Ectodermal cell (in vitro differentiated cells): ENCODE measurements at regions not wholly inside any gene's neighbourhood (a gene's known extent, or its start where the extent isn't known, plus 50 kb on each side); places are given as distances from the start of the nearest gene placed in this dataset.

Experiments used
- H3K27ac ChIP-seq: 2 replicates; pipeline ENCODE4 v1.7.0; 2013; ENCODE audit warnings: mild to moderate bottlenecking, low read depth, low read length; ENCODE audit not compliant: insufficient read depth, poor library complexity, severe bottlenecking
- H3K27me3 ChIP-seq: 2 replicates; pipeline ENCODE4 v1.7.0; 2013; ENCODE audit warnings: mild to moderate bottlenecking, low read length; ENCODE audit not compliant: insufficient read depth, control insufficient read depth, poor library complexity, severe bottlenecking
- H3K36me3 ChIP-seq: one replicate; pipeline ENCODE4 v1.7.0; 2013; ENCODE audit warnings: low read length; ENCODE audit not compliant: control insufficient read depth, insufficient read depth
- H3K4me1 ChIP-seq: one replicate; pipeline ENCODE4 v1.7.0; 2013; ENCODE audit warnings: low read length; ENCODE audit not compliant: control insufficient read depth, insufficient read depth
- H3K4me3 ChIP-seq: 2 replicates; pipeline ENCODE4 v1.7.0; 2013; ENCODE audit warnings: low read depth, low read length, control low read depth; ENCODE audit not compliant: insufficient read depth
- H3K9me3 ChIP-seq: 2 replicates; pipeline ENCODE4 v1.7.0; 2013; ENCODE audit warnings: mild to moderate bottlenecking, low read length, moderate library complexity; ENCODE audit not compliant: control insufficient read depth
- WGBS, 2 experiments: methylation state at CpG; one replicate each; pipeline ENCODE4 v1.1.7; 2013; ENCODE audit warnings: missing lambda C conversion rate in 2 of 2; 5-methylcytosine and 5-hydroxymethylcytosine counted together

DNA sequence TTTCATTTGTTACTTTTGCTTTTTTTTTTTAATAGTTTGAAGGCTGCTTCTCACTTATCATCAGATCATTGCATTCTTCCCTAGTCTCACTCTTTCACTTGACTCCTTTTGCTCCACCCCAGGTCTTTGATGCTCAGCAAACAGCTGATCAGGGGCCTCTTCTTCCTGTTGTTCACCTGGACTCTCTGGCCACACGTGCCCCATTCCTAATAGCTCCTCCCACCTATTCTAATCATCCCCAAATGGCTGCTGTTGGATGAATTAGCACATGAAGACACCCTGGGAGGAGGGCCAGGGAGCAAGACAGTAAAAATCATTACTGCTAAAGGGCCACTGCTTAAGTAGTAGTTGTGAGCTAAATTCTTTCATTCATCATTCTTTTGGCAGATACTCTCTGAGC, 119.5 kb downstream of the MAB21L3 start:
- WGBS, 2 experiments, result 4 to 11% methylated on average over 1 of the region's 1 CpG
- Histone ChIP-seq H3K27ac (no peak overlapping the region), H3K36me3 (no peaks in the 10 kb centered on the region), H3K4me1 (no peaks in the 10 kb centered on the region), H3K9me3 (no peaks in the 10 kb centered on the region), H3K27me3 (no peaks in the 10 kb centered on the region), H3K4me3 (no peak overlapping the region)

DNA sequence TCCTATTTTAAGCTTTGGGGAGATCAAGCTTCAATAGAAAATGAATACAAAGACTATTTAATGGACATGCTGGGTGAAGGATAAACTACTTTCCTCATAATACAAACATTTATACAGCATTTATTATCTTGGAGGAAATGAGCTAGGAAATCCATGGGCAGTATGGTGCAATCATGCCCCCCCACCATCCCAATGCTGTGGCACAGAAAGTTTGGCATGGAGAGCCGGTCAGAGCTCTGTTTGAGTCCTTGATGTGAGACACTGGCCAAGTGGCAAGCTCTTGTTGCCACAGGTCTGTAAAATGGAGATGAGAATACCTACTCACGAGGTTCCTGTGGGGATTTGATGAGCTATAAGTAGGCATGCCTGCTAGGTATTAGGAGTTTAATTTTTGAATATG, 120.6 kb downstream of the MAB21L3 start:
- Histone ChIP-seq H3K27ac (no peak overlapping the region), H3K36me3 (no peaks in the 10 kb centered on the region), H3K27me3 (no peaks in the 10 kb centered on the region), H3K4me1 (no peaks in the 10 kb centered on the region), H3K9me3 (no peaks in the 10 kb centered on the region), H3K4me3 (no peak overlapping the region)
- WGBS, 2 experiments, result 93% methylated on average over 2 of the region's 2 CpGs

DNA sequence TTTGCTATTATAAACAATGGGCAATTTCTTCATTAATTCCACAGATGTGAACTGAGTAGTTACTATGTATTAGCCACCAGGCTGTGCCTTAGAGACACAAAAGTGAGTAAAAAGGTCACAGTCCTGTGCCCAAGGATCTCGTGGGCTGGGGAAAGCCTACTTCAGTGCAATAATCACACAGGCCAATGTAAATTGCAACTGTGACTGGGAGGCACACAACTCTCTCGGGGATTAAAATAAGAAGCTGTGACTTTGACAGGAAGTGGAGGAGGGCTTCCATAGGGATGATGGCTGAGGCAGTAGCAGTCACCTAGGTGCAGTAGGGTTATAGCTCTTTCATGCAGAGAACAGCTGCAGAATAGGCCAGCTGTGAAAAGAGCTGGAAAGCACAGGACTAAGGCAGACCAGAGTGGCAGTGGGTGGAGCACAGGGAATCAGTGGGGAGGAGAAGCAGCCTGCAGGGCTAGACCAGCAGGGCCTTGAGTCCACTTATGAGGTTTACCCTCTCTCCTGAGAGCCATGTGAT, 121.9 kb downstream of the MAB21L3 start:
- H3K9me3 ChIP-seq, result no peaks in the 10 kb centered on the region
- H3K4me3 ChIP-seq, result no peak overlapping the region
- no peaks in the 10 kb centered on the region for H3K36me3 ChIP-seq
- no peaks in the 10 kb centered on the region for H3K4me1 ChIP-seq
- no peaks in the 10 kb centered on the region for H3K27me3 ChIP-seq
- 64 to 81% methylated on average over 2 of the region's 2 CpGs for WGBS, 2 experiments
- no peak overlapping the region for H3K27ac ChIP-seq

DNA sequence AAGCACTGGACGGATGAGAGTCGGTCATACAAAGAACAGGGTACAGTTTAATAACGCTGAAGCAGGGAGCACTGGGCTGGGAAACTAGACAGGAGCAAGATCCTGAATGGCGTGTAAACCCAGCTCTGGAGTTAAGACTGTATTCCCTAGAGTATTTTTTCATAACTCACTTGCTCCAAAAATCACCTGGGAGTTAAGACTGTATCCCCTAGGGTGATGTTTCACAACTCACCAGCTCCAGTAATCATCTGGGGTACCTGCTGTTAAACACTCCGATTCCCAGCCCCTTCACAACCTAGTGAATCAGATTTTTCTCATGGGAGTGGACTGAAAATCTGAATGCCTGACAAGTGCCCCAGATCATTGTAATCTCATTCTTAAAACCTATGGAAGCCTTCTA, 123.2 kb downstream of the MAB21L3 start:
- WGBS, 2 experiments, result 91 to 94% methylated on average over 5 of the region's 5 CpGs
- H3K4me3 ChIP-seq, result no peak overlapping the region
- H3K27me3 ChIP-seq, result no peaks in the 10 kb centered on the region
- no peaks in the 10 kb centered on the region for H3K4me1 ChIP-seq
- H3K36me3 ChIP-seq, result no peaks in the 10 kb centered on the region
- no peak overlapping the region for H3K27ac ChIP-seq
- H3K9me3 ChIP-seq, result no peaks in the 10 kb centered on the region

DNA sequence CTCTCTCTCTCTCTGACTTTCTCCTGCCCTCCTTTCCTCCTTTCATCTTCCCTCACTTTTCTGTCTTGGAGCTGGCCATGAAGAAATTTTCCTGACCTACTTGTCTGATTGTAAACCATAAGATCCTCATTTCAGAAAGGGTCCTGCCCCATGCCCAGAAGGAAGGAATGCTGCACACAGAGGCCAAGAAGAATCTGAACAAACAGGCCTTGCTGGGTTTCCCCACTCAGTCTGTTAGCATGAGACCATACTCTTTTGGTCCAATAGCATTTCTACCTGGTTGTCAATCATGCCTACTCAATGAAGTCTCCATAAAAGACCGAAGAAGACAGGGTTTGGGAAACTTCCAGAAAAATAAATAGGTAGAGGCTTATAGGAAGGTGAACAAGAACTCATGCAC, 128.7 kb downstream of the MAB21L3 start:
- H3K9me3 ChIP-seq, result no peaks in the 10 kb centered on the region
- 83 to 100% methylated on average over 1 of the region's 1 CpG for WGBS, 2 experiments
- H3K27ac ChIP-seq, result no peak overlapping the region
- H3K36me3 ChIP-seq, result no peaks in the 10 kb centered on the region
- no peaks in the 10 kb centered on the region for H3K4me1 ChIP-seq
- no peak overlapping the region for H3K4me3 ChIP-seq
- no peaks in the 10 kb centered on the region for H3K27me3 ChIP-seq

DNA sequence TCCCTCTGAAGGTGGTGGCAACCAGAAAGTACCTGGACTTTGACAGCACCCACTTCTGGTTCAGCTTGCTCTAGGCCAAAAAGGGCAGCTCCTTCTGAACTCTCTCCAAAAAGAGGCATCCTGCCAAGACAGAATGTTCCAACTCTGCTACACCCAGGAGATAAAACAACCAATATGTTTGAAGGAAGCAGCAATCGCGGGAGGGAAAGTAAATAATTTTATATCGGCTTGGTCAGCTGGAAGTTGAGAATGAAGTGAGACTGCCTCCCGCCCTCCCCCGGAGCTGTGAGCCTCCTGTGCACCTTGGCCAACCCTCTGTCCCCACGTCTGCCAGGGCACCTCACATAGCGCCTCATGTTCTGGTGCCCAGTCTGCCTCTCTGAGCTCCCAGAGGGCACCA, 130.3 kb upstream of the ATP1A1 start:
- H3K4me1 ChIP-seq, result no peaks in the 10 kb centered on the region
- no peak overlapping the region for H3K4me3 ChIP-seq
- H3K36me3 ChIP-seq, result no peaks in the 10 kb centered on the region
- no peak overlapping the region for H3K27ac ChIP-seq
- no peaks in the 10 kb centered on the region for H3K27me3 ChIP-seq
- no peaks in the 10 kb centered on the region for H3K9me3 ChIP-seq
- 92 to 95% methylated on average over 7 of the region's 7 CpGs for WGBS, 2 experiments

DNA sequence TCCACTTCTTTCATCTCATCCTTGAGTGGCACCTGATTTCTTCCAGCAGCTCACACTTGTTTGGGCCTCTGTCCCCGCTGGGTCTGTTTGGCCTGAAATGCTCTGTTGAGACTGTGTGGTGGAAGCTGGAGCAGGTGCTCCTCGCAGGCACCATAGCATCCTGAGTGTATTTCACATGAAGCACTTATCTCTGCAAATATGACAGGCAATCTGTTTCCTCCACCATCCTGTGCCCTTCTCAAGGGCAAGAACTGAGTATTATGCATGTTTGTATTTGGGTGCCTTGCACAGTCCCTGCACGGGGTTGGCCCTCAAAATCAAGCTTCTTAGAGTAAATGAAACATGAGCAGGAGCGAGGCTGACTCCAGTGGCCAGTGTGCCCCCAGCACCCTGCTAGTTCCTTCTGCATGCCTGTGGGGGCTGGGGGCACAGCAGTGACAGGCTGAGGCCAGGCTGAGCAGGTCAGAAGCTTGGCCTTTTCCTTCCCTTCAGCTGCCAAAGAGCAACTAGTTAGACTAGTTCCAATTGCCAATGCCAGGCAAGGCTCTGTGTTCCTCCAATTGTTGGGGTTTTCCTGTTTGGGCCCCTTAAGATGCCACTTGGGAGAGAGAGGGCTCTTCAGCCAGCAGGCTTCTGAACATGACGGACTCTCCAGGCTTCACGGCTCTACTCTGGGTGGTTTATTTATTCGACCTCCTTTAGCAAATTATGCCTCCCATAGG, 129.6 kb upstream of the ATP1A1 start:
- no peaks in the 10 kb centered on the region for H3K9me3 ChIP-seq
- H3K4me1 ChIP-seq, result no peaks in the 10 kb centered on the region
- no peaks in the 10 kb centered on the region for H3K36me3 ChIP-seq
- 91 to 95% methylated on average over 7 of the region's 7 CpGs for WGBS, 2 experiments
- no peaks in the 10 kb centered on the region for H3K27me3 ChIP-seq
- no peak overlapping the region for H3K27ac ChIP-seq
- H3K4me3 ChIP-seq, result no peak overlapping the region

DNA sequence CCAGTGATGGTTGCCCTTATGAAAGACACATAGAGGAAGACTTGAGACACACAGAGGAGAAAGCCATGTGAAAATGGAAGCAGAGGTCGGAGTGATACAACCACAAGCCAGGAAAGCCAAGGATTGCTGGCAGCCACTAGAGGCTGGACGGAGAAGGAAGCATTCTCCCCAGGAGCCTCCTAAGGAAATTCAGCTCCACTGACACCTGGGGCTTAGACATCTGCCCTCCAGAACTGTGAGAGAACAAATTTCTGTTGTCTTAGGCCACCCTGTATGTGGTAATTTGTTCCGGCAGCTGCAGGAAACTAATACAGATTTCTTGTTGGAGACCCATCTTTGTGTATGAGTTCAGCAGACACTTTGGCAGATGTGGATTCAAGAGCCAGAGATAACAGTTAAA, 126.9 kb upstream of the ATP1A1 start:
- Histone ChIP-seq H3K9me3 (no peaks in the 10 kb centered on the region), H3K27me3 (no peaks in the 10 kb centered on the region), H3K4me1 (no peaks in the 10 kb centered on the region), H3K4me3 (no peak overlapping the region), H3K36me3 (no peaks in the 10 kb centered on the region), H3K27ac (no peak overlapping the region)
- 84 to 88% methylated on average over 3 of the region's 3 CpGs for WGBS, 2 experiments

DNA sequence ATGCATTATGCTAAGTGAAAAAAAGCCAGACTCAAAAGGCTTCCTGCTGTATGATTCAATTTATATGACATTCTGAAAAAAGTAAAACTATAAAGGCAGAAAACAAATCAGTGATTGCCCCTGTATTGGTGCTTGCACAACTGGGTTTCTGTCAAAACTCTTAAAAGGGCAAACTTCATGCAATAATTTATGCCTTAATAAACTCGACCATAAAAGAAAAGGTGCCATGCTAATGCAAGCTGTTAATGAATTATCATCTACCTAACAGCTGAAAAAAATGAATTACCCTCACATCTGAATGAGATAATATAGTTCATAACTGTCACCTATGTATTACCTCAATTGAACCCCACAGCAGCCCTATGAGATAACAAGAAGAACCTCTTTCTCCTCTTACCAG, 120.8 kb upstream of the ATP1A1 start:
- Histone ChIP-seq H3K4me3 (no peak overlapping the region), H3K4me1 (peaks cover 8% of the 10 kb centered on the region), H3K27me3 (no peaks in the 10 kb centered on the region), H3K36me3 (no peaks in the 10 kb centered on the region), H3K9me3 (no peaks in the 10 kb centered on the region), H3K27ac (no peak overlapping the region)
- 71 to 92% methylated on average over 1 of the region's 1 CpG for WGBS, 2 experiments

DNA sequence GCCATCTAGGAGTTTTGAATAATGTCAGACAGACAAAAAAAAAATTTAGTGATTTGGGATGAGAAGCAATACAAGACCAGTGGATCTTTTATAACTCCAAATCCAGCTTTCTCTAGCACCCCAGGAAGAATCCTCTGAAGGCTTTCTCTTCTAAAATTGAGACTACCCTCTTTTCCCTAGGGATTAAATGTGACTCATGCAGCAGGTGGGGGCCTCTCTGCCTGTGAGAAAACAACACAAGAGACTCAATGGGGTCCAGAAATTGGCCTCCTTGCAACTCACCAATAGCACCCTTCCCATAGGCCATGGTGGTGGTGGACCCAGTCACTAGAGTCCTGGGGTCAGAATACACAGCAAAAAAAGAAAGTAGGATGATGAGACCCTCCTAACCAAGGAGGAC, 120.3 kb upstream of the ATP1A1 start:
- H3K9me3 ChIP-seq, result no peaks in the 10 kb centered on the region
- H3K4me3 ChIP-seq, result no peak overlapping the region
- no peaks in the 10 kb centered on the region for H3K27me3 ChIP-seq
- no peak overlapping the region for H3K27ac ChIP-seq
- peaks cover 8% of the 10 kb centered on the region for H3K4me1 ChIP-seq
- no peaks in the 10 kb centered on the region for H3K36me3 ChIP-seq
